Astrocyte (in vitro differentiated cells and primary cell): ENCODE measurements at regions not wholly inside any gene's neighbourhood (a gene's known extent, or its start where the extent isn't known, plus 50 kb on each side); places are given as distances from the start of the nearest gene placed in this dataset.

ENCODE experiments used
- DNase-seq: peaks from one replicate; pipeline ENCODE4 v3.0.0-alpha.2; 2010; ENCODE audit warnings: low read depth
- FAIRE-seq: peaks from 2 replicates; lab custom pipeline; 2011; peaks lifted over from hg19 to GRCh38; lab: Jason Lieb, UNC
- H2AFZ ChIP-seq: 2 replicates; pipeline ENCODE4 v1.6.0; 2012; ENCODE audit warnings: low read depth, low read length, inconsistent platforms
- H3K27ac ChIP-seq: 2 replicates; pipeline ENCODE4 v1.5.1; 2011; ENCODE audit warnings: low read depth, low read length, inconsistent platforms
- H3K27me3 ChIP-seq: 2 replicates; pipeline ENCODE4 v1.6.0; 2011; ENCODE audit warnings: low read length, inconsistent platforms; ENCODE audit not compliant: insufficient read depth
- H3K36me3 ChIP-seq: 2 replicates; pipeline ENCODE4 v1.5.1; 2011; ENCODE audit warnings: low read length, inconsistent platforms; ENCODE audit not compliant: insufficient read depth
- H3K4me1 ChIP-seq: 2 replicates; pipeline ENCODE4 v1.5.1; 2011; ENCODE audit warnings: low read length, inconsistent platforms; ENCODE audit not compliant: insufficient read depth
- H3K4me2 ChIP-seq: 2 replicates; pipeline ENCODE4 v1.6.0; 2012; ENCODE audit warnings: low read length, inconsistent platforms
- H3K4me3 ChIP-seq: 2 replicates; pipeline ENCODE4 v1.5.1; 2011; ENCODE audit warnings: low read depth, mild to moderate bottlenecking, low read length, inconsistent platforms; ENCODE audit not compliant: insufficient read depth
- H3K79me2 ChIP-seq: 2 replicates; pipeline ENCODE4 v1.6.0; 2012; ENCODE audit warnings: mild to moderate bottlenecking, low read length, inconsistent platforms; ENCODE audit not compliant: insufficient read depth
- H3K9ac ChIP-seq: 2 replicates; pipeline ENCODE4 v1.6.0; 2012; ENCODE audit warnings: mild to moderate bottlenecking, low read length, inconsistent platforms
- H3K9me3 ChIP-seq: 2 replicates; pipeline ENCODE4 v1.5.1; 2012; ENCODE audit warnings: low read depth, mild to moderate bottlenecking, low read length, inconsistent platforms; ENCODE audit not compliant: insufficient read depth
- H4K20me1 ChIP-seq: 2 replicates; pipeline ENCODE4 v1.6.0; 2012; ENCODE audit warnings: low read length, inconsistent platforms; ENCODE audit not compliant: insufficient read depth
- H3K27ac Mint-ChIP-seq: one replicate; pipeline ENCODE4 v1.8.0; 2021; ENCODE audit warnings: mild to moderate bottlenecking, mixed read lengths; ENCODE audit not compliant: unreplicated experiment
- H3K27me3 Mint-ChIP-seq: one replicate; pipeline ENCODE4 v1.8.0; 2021; ENCODE audit warnings: low read depth, mixed read lengths; ENCODE audit not compliant: unreplicated experiment
- H3K36me3 Mint-ChIP-seq: one replicate; pipeline ENCODE4 v1.8.0; 2021; ENCODE audit warnings: low read depth, mixed read lengths; ENCODE audit not compliant: unreplicated experiment
- H3K4me1 Mint-ChIP-seq: one replicate; pipeline ENCODE4 v1.8.0; 2021; ENCODE audit warnings: low read depth, mixed read lengths; ENCODE audit not compliant: unreplicated experiment
- H3K4me3 Mint-ChIP-seq: one replicate; pipeline ENCODE4 v1.8.0; 2021; ENCODE audit warnings: mild to moderate bottlenecking, moderate library complexity, mixed read lengths; ENCODE audit not compliant: unreplicated experiment
- H3K9me3 Mint-ChIP-seq: one replicate; pipeline ENCODE4 v1.8.0; 2021; ENCODE audit warnings: mild to moderate bottlenecking, mixed read lengths; ENCODE audit not compliant: unreplicated experiment
- EZH2 ChIP-seq: IDR thresholded peaks from 2 replicates; pipeline ENCODE4 v1.6.1; 2012; ENCODE audit warnings: mild to moderate bottlenecking, low read length, inconsistent platforms; ENCODE audit not compliant: insufficient read depth
- TF ChIP-seq, protein P1 (sequence below): IDR thresholded peaks from 2 replicates; pipeline ENCODE4 v1.5.1; 2011; ENCODE audit warnings: low read depth, mild to moderate bottlenecking, inconsistent platforms, low read length, moderate library complexity; ENCODE audit not compliant: insufficient read depth

- Mint-ChIP-seq H3K9me3 (no peaks in the 10 kb centered on the region), H3K4me1 (peaks cover 17% of the 10 kb centered on the region)
Measured at GRCh38 chr5:56518820-56519219, 285.7 kb upstream of the ANKRD55 start.

GRCh38 chr5:56517011-56517416 lies 283.9 kb upstream of the ANKRD55 start:
- Histone ChIP-seq H4K20me1 (no peaks in the 10 kb centered on the region), H3K4me3 (no peak overlapping the region), H3K27me3 (peaks cover 7% of the 10 kb centered on the region), H3K4me2 (no peak overlapping the region), H3K79me2 (no peaks in the 10 kb centered on the region), H3K9ac (no peak overlapping the region), H3K4me1 (no peaks in the 10 kb centered on the region), H2AFZ (no peak overlapping the region), H3K9me3 (no peaks in the 10 kb centered on the region), H3K36me3 (no peaks in the 10 kb centered on the region), H3K27ac (no peak overlapping the region)
- DNase-seq (no peak), FAIRE-seq (no peak)
- no peaks in the 10 kb centered on the region for H3K9me3 Mint-ChIP-seq
- H3K27ac Mint-ChIP-seq = no peak overlapping the region
- H3K36me3 Mint-ChIP-seq = no peaks in the 10 kb centered on the region
- no peak overlapping the region for H3K4me3 Mint-ChIP-seq
- peaks cover 31% of the 10 kb centered on the region for H3K27me3 Mint-ChIP-seq
- peaks cover 7% of the 10 kb centered on the region for H3K4me1 Mint-ChIP-seq
- TF ChIP-seq, protein P1, sequence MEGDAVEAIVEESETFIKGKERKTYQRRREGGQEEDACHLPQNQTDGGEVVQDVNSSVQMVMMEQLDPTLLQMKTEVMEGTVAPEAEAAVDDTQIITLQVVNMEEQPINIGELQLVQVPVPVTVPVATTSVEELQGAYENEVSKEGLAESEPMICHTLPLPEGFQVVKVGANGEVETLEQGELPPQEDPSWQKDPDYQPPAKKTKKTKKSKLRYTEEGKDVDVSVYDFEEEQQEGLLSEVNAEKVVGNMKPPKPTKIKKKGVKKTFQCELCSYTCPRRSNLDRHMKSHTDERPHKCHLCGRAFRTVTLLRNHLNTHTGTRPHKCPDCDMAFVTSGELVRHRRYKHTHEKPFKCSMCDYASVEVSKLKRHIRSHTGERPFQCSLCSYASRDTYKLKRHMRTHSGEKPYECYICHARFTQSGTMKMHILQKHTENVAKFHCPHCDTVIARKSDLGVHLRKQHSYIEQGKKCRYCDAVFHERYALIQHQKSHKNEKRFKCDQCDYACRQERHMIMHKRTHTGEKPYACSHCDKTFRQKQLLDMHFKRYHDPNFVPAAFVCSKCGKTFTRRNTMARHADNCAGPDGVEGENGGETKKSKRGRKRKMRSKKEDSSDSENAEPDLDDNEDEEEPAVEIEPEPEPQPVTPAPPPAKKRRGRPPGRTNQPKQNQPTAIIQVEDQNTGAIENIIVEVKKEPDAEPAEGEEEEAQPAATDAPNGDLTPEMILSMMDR = no peak
- no peak for TF ChIP-seq EZH2

More at GRCh38 chr5:56518820-56519219, 285.7 kb upstream of the ANKRD55 start:
- Histone ChIP-seq H3K27me3 (peaks cover 8% of the 10 kb centered on the region), H3K27ac (no peak overlapping the region), H2AFZ (no peak overlapping the region), H3K9me3 (no peaks in the 10 kb centered on the region), H3K36me3 (no peaks in the 10 kb centered on the region), H3K4me3 (no peak overlapping the region), H3K4me2 (no peak overlapping the region), H3K9ac (no peak overlapping the region), H4K20me1 (no peaks in the 10 kb centered on the region), H3K79me2 (no peaks in the 10 kb centered on the region), H3K4me1 (no peaks in the 10 kb centered on the region)
- Mint-ChIP-seq H3K4me3 (no peak overlapping the region), H3K36me3 (no peaks in the 10 kb centered on the region), H3K27me3 (peaks cover 31% of the 10 kb centered on the region), H3K27ac (no peak overlapping the region)
- DNase-seq (no peak), FAIRE-seq (no peak)
- TF ChIP-seq, protein P1 = no peak
- TF ChIP-seq EZH2 = no peak

- H3K9me3 Mint-ChIP-seq = no peaks in the 10 kb centered on the region
- H3K4me3 Mint-ChIP-seq = no peak overlapping the region
- H3K4me1 Mint-ChIP-seq = peaks cover 7% of the 10 kb centered on the region
- Histone ChIP-seq H4K20me1 (no peaks in the 10 kb centered on the region), H3K4me3 (no peak overlapping the region), H3K4me1 (no peaks in the 10 kb centered on the region), H3K27ac (no peak overlapping the region), H3K36me3 (no peaks in the 10 kb centered on the region), H3K79me2 (no peaks in the 10 kb centered on the region), H3K4me2 (no peak overlapping the region), H3K9ac (no peak overlapping the region), H3K9me3 (no peaks in the 10 kb centered on the region), H2AFZ (no peak overlapping the region), H3K27me3 (peaks cover 7% of the 10 kb centered on the region)
- FAIRE-seq (no peak), DNase-seq (no peak)
- TF ChIP-seq EZH2 = no peak
- TF ChIP-seq, protein P1 = no peak
- no peak overlapping the region for H3K27ac Mint-ChIP-seq
- H3K36me3 Mint-ChIP-seq = no peaks in the 10 kb centered on the region
- H3K27me3 Mint-ChIP-seq = peaks cover 31% of the 10 kb centered on the region
Measured at GRCh38 chr5:56516441-56516840, 283.3 kb upstream of the ANKRD55 start.
